GM12878 (cell line): ENCODE measurements at regions not wholly inside any gene's neighbourhood (a gene's known extent, or its start where the extent isn't known, plus 50 kb on each side); places are given as distances from the start of the nearest gene placed in this dataset.

Source experiments
- ATAC-seq: fragments of 200-7000 bp; cut with Tn5 transposase; 3 replicates; pipeline ENCODE4 v1.9.1; 2020; ENCODE audit warnings: mild to moderate bottlenecking, moderate library complexity
- BruUV-seq: library from RNA; stranded (reverse); fragments of 400-500 nt; replicated peaks from 2 replicates; lab custom pipeline; 2021; lab: Mats Ljungman, UMichigan
- CTCF ChIA-PET: fragments of 300-600 bp; sonication (Branson Sonifier 250); formaldehyde crosslinking; extraction: SDS; loops from one replicate; lab custom pipeline; 2021; ENCODE audit warnings: inconsistent platforms; lab: Yijun Ruan, JAX
- POLR2A ChIA-PET: fragments of 350-600 bp; formaldehyde crosslinking; extraction: SDS; loops from one replicate; lab custom pipeline; 2021; ENCODE audit warnings: inconsistent platforms; lab: Charles Lee
- RAD21 ChIA-PET: fragments of 300-600 bp; sonication (Branson Sonifier 250); formaldehyde crosslinking; loops from one replicate; lab custom pipeline; 2023; ENCODE audit warnings: antibody characterized with exemption; ENCODE audit not compliant: unreplicated experiment; lab: Charles Lee
- SMC1A ChIA-PET: fragments of 300-600 bp; sonication (Branson Sonifier 250); formaldehyde crosslinking; loops from one replicate; lab custom pipeline; 2023; ENCODE audit not compliant: unreplicated experiment, uncharacterized antibody; lab: Charles Lee
- DNase-seq: peaks from one replicate; pipeline ENCODE4 v3.0.0-alpha.2; 2011; ENCODE audit warnings: low read depth, low spot score
- FAIRE-seq: peaks from 3 replicates; lab custom pipeline; 2011; peaks lifted over from hg19 to GRCh38; lab: Jason Lieb, UNC
- H2AFZ ChIP-seq: 2 replicates; pipeline ENCODE4 v1.6.0; 2011; ENCODE audit warnings: low read depth, low read length, control low read depth; ENCODE audit not compliant: control insufficient read depth
- H3K27ac ChIP-seq: 2 replicates; pipeline ENCODE4 v1.5.1; 2011; ENCODE audit warnings: control low read depth; ENCODE audit not compliant: control insufficient read depth, insufficient read depth
- H3K27me3 ChIP-seq, 2 experiments: replicated peaks in 1 of 2; 2 replicates each; pipeline versions ENCODE4 v1.6.0 to v1.6.1; 2011; ENCODE audit warnings: low read length in 1 of 2; ENCODE audit not compliant: control insufficient read depth in 2 of 2, insufficient read depth in 2 of 2
- H3K36me3 ChIP-seq, 2 experiments: 2 replicates each; pipeline ENCODE4 v1.5.1; 2011; ENCODE audit warnings: low read length in 1 of 2; ENCODE audit not compliant: control insufficient read depth in 2 of 2, insufficient read depth in 2 of 2
- H3K4me1 ChIP-seq: 2 replicates; pipeline ENCODE4 v1.6.1; 2011; ENCODE audit warnings: mild to moderate bottlenecking, low read length, moderate library complexity, mixed read lengths; ENCODE audit not compliant: control insufficient read depth, insufficient read depth
- H3K4me2 ChIP-seq: 2 replicates; pipeline ENCODE4 v1.6.0; 2011; ENCODE audit warnings: control low read depth; ENCODE audit not compliant: control insufficient read depth, insufficient read depth
- H3K4me3 ChIP-seq: fragments of 200-600 bp; sonication (generic); 2 replicates; pipeline ENCODE4 v1.5.1; 2016
- H3K79me2 ChIP-seq: 2 replicates; pipeline ENCODE4 v1.6.0; 2011; ENCODE audit warnings: low read length; ENCODE audit not compliant: control insufficient read depth, insufficient read depth
- H3K9ac ChIP-seq: 2 replicates; pipeline ENCODE4 v1.8.0; 2011; ENCODE audit warnings: low read length, control low read depth, mixed read lengths; ENCODE audit not compliant: control insufficient read depth, insufficient read depth
- H3K9me3 ChIP-seq: replicated peaks from 3 replicates; pipeline ENCODE4 v1.5.1; 2011; ENCODE audit warnings: mild to moderate bottlenecking, low read length; ENCODE audit not compliant: control insufficient read depth, insufficient read depth
- H4K20me1 ChIP-seq: 2 replicates; pipeline ENCODE4 v1.6.0; 2011; ENCODE audit not compliant: control insufficient read depth, insufficient read depth
- CUX1 ChIP-seq: IDR thresholded peaks from 2 replicates; pipeline ENCODE4 v1.6.1; 2012; ENCODE audit warnings: improper control_type of control experiment, low read depth, low read length; ENCODE audit not compliant: insufficient replicate concordance
- DPF2 ChIP-seq: fragments of 450-650 bp; IDR thresholded peaks from 2 replicates; pipeline ENCODE4 v1.6.1; 2017; ENCODE audit warnings: mild to moderate bottlenecking
- EP300 ChIP-seq, 2 experiments: fragments of 150-350 bp in 1 of 2; IDR thresholded peaks; 2 replicates each; pipeline ENCODE4 v1.6.1; 2011 to 2012; ENCODE audit warnings: low read depth in 2 of 2, low read length in 2 of 2, borderline replicate concordance in 1 of 2, improper control_type of control experiment in 1 of 2, inconsistent platforms in 1 of 2; ENCODE audit not compliant: control insufficient read depth in 1 of 2
- GATAD2B ChIP-seq: fragments of 450-650 bp; conservative IDR thresholded peaks from 2 replicates; pipeline ENCODE4 v1.6.1; 2017; ENCODE audit warnings: low read depth, mild to moderate bottlenecking, moderate library complexity
- IRF4 ChIP-seq: IDR thresholded peaks from 2 replicates; pipeline ENCODE4 v1.6.1; 2011; ENCODE audit warnings: low read depth, low read length
- IRF5 ChIP-seq: fragments of 450-650 bp; IDR thresholded peaks from 2 replicates; pipeline ENCODE4 v1.6.1; 2017; ENCODE audit warnings: borderline replicate concordance
- MXI1 ChIP-seq: fragments of 150-350 bp; IDR thresholded peaks from 2 replicates; pipeline ENCODE4 v1.6.1; 2011; ENCODE audit warnings: low read depth, mild to moderate bottlenecking, inconsistent platforms, low read length, improper control_type of control experiment
- SREBF2 ChIP-seq: IDR thresholded peaks from 2 replicates; pipeline ENCODE4 v1.6.1; 2012; ENCODE audit warnings: mild to moderate bottlenecking, low read length
- TARDBP ChIP-seq: IDR thresholded peaks from 2 replicates; pipeline ENCODE4 v1.6.1; 2016; ENCODE audit warnings: borderline replicate concordance
- ZNF207 ChIP-seq: fragments of 450-650 bp; IDR thresholded peaks from 2 replicates; pipeline ENCODE4 v1.6.1; 2014; ENCODE audit warnings: antibody characterized with exemption, mild to moderate bottlenecking, borderline replicate concordance
- ZNF687 ChIP-seq: fragments of 450-650 bp; IDR thresholded peaks from 2 replicates; pipeline ENCODE4 v1.6.1; 2017; ENCODE audit warnings: mild to moderate bottlenecking, moderate library complexity
- WGBS: methylation state at CpG from one replicate; pipeline ENCODE4 v1.1.6; 2016; ENCODE audit warnings: low lambda C conversion rate; ENCODE audit not compliant: insufficient replicate concordance, insufficient coverage; ENCODE audit errors: missing lambda C conversion rate; 5-methylcytosine and 5-hydroxymethylcytosine counted together
- in situ Hi-C: fragments of 300-500 bp; cut with MboI; formaldehyde crosslinking; loops from 9 replicates; pipeline ENCODE4 v1.14.3; 2018; ENCODE audit warnings: mixed read lengths
- intact Hi-C: fragments of 100-400 bp; cut with micrococcal nuclease; formaldehyde crosslinking; loops from one replicate; pipeline ENCODE4 v1.14.2; 2022; ENCODE audit not compliant: unreplicated experiment

- no peak for DNase-seq
- no peak for ATAC-seq
- ChIA-PET POLR2A (no interaction called here), CTCF (no interaction called here), SMC1A (no interaction called here), RAD21 (interaction anchor here (1.4 kb wide), 1 partner anchor 377 kb away, joined by 3 read pairs; no protein-coding TSS in a partner anchor)
- no peak overlapping the region for H3K27ac ChIP-seq
- no peaks in the 10 kb centered on the region for H3K79me2 ChIP-seq
- no peak for FAIRE-seq
- H4K20me1 ChIP-seq, result no peaks in the 10 kb centered on the region
- H3K9me3 ChIP-seq, result no peaks in the 10 kb centered on the region; the same call in 2 of the 3 replicates
- BruUV-seq, result no TSS peak
- H3K4me3 ChIP-seq, result no peak overlapping the region
- 0% methylated on average over 1 of the region's 1 CpG for WGBS
- in situ Hi-C loops, result no loop called here
- TF ChIP-seq TARDBP (no peak), CUX1 (no peak), MXI1 (no peak), IRF4 (no peak), ZNF207 (no peak), SREBF2 (no peak), GATAD2B (no peak), EP300 (IDR thresholded peaks at IDR 0.05; ENCODE audit: borderline replicate concordance in 1 of 2, control insufficient read depth in 1 of 2, low read depth in 2 of 2, low read length in 2 of 2) (no peak), IRF5 (no peak), ZNF687 (no peak), DPF2 (no peak)
- intact Hi-C loops, result no loop called here
- H3K9ac ChIP-seq, result no peak overlapping the region
- H2AFZ ChIP-seq, result no peak overlapping the region
- no peaks in the 10 kb centered on the region for H3K27me3 ChIP-seq
- no peak overlapping the region for H3K4me2 ChIP-seq
- no peaks in the 10 kb centered on the region for H3K36me3 ChIP-seq
- no peaks in the 10 kb centered on the region for H3K4me1 ChIP-seq
Measured at GRCh38 chr9:99677281-99677680, 144.4 kb upstream of the NR4A3 start.
